Umbilical cord (tissue), 1 donor: ENCODE measurements at regions not wholly inside any gene's neighbourhood (a gene's known extent, or its start where the extent isn't known, plus 50 kb on each side); places are given as distances from the start of the nearest gene placed in this dataset.

Source experiments
- DNase-seq: peaks from one replicate; pipeline ENCODE4 v3.0.0-alpha.2; 2015; ENCODE audit warnings: low spot score

- no peak for DNase-seq
These were observed 181.7 kb downstream of the GBA3 start for GRCh38 chr4:22874334-22874912.

GRCh38 chr4:22873899-22874298, 181.2 kb downstream of the GBA3 start:
- DNase-seq: no peak

DNA sequence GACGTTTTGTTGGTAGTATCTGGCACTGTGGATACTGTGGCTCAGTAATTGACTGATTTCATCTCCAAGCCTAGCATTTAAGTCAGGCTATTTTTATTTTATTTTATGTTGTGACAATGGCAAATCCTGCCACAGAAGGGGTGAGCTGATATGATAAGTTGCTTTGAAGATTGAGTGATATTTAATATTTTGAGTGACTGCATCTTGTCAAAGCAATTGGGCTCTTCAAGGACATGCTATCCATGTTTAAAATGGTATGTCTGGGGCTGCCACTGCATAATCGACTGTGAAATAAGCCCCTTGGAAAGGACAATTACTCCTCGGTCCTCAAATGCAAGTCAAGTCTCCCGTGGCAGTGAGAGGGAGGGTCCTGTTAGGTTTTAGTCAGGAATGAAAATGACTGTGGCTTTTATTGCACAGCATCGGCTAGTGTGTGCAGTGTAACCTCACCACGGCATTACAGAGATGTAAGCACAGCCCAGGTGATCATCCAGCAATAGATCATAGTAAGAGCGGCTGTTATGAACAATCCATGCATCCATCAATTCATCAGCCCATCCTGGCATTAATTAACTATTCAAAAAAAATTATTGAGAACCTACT, 178.2 kb downstream of the GBA3 start:
- no peak for DNase-seq

DNA sequence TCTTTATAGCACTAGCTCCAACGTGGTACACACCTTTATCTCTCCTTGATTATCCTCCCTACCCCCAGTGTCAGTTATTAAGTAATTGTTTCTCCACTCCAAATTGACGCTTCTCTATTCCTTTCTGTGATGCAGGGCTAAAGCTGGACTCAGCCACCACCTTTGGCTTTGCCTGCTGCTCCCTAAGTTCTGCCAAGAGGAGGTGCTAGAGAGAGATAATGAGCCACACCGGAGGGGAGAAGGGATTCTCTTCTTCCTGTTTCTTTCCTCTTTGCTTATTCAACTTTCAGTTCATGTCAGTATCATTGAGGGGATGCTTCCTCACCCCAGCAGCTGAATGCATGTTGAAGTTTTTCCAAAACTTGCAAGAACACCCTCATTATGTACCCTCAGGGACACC, 176.5 kb downstream of the GBA3 start:
- no peak for DNase-seq
